ENCODE measurements at regions not wholly inside any gene's neighbourhood (a gene's known extent, or its start where the extent isn't known, plus 50 kb on each side); places are given as distances from the start of the nearest gene placed in this dataset.
"Not testable (repeated sequence)": the region's sequence is repeated elsewhere in the genome, so short reads cannot be mapped to it uniquely, and the experiment has no call there.

GRCh38 chrX:90524383-90524968 is 602.8 kb downstream of the TGIF2LX start:
- not testable (repeated sequence) for H3K4me3 ChIP-seq (ENCODE audit: low read depth, low read length); H3K4me1 ChIP-seq (ENCODE audit: control insufficient read depth, insufficient read depth, low read length); H3K9ac ChIP-seq (ENCODE audit: low read depth, low read length); H3K9me3 ChIP-seq (ENCODE audit: control insufficient read depth, insufficient read depth, low read length); H3K36me3 ChIP-seq (ENCODE audit: control insufficient read depth, insufficient read depth, low read length); H3K27me3 ChIP-seq (ENCODE audit: control insufficient read depth, insufficient read depth, low read length)
- H3K27ac ChIP-seq (ENCODE audit: low read depth, low read length), result peak overlapping the region; percentile 35
